Osteoblast (primary cell): ENCODE measurements at regions not wholly inside any gene's neighbourhood (a gene's known extent, or its start where the extent isn't known, plus 50 kb on each side); places are given as distances from the start of the nearest gene placed in this dataset.
A peak's percentile ranks its signal among the peaks of the same experiment; 100 is the strongest.

Experiments
- DNase-seq: peaks from one replicate; pipeline ENCODE4 v3.0.0; 2011; ENCODE audit warnings: low spot score, mixed read lengths; ENCODE audit not compliant: insufficient read length; ENCODE audit errors: missing footprints
- H2AFZ ChIP-seq: 2 replicates; pipeline ENCODE4 v1.6.0; 2011; ENCODE audit warnings: mild to moderate bottlenecking, low read length
- H3K27ac ChIP-seq: 2 replicates; pipeline ENCODE4 v1.5.1; 2011; ENCODE audit warnings: mild to moderate bottlenecking, low read depth, low read length, moderate library complexity
- H3K27me3 ChIP-seq: 2 replicates; pipeline ENCODE4 v1.6.0; 2012; ENCODE audit warnings: mild to moderate bottlenecking, control low read depth, inconsistent platforms, low read length, moderate library complexity; ENCODE audit not compliant: insufficient read depth
- H3K36me3 ChIP-seq: 2 replicates; pipeline ENCODE4 v1.5.1; 2011; ENCODE audit warnings: mild to moderate bottlenecking, low read length, control low read depth, moderate library complexity; ENCODE audit not compliant: insufficient read depth
- H3K4me1 ChIP-seq: 2 replicates; pipeline ENCODE4 v1.5.1; 2011; ENCODE audit warnings: mild to moderate bottlenecking, low read length, control low read depth, moderate library complexity; ENCODE audit not compliant: insufficient read depth
- H3K4me2 ChIP-seq: 2 replicates; pipeline ENCODE4 v1.6.0; 2011; ENCODE audit warnings: mild to moderate bottlenecking, low read length; ENCODE audit not compliant: insufficient read depth
- H3K4me3 ChIP-seq: fragments of 200-600 bp; sonication (generic); 3 replicates; pipeline ENCODE4 v1.5.1; 2012; ENCODE audit warnings: mild to moderate bottlenecking, low read length, inconsistent platforms; ENCODE audit not compliant: insufficient read depth
- H3K79me2 ChIP-seq: 2 replicates; pipeline ENCODE4 v1.6.0; 2012; ENCODE audit warnings: mild to moderate bottlenecking, low read length, control low read depth, inconsistent platforms; ENCODE audit not compliant: insufficient read depth
- H3K9me3 ChIP-seq: 2 replicates; pipeline ENCODE4 v1.5.1; 2011; ENCODE audit warnings: low read depth, low read length, control low read depth
- H4K20me1 ChIP-seq: 2 replicates; pipeline ENCODE4 v1.6.0; 2012; ENCODE audit warnings: mild to moderate bottlenecking, low read length, control low read depth; ENCODE audit not compliant: insufficient read depth
- TF ChIP-seq, protein P1 (sequence below): IDR thresholded peaks from 2 replicates; pipeline ENCODE4 v1.5.1; 2011; ENCODE audit warnings: mild to moderate bottlenecking, low read depth, low read length, moderate library complexity; ENCODE audit errors: extremely low read depth

DNA sequence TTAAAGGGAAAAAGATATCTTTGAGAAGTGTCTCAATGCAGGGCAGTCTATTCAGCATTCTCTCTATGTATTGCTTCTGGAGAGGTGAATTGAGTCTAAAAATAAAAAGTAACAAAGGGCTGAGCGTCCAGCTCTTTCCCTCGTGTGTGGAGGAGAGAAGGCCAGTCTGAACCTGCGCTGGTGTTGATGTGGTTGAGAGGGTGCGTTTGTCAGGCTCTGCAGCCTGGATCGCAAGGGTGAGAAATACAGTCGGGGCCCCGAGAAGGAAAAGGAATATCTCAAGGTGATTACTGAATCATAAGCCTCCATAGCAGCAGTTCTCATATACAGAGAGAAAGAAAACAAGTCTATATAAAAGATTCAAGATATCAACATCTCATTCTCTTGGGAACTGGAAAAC lies 494.1 kb upstream of the MDFIC2 start:
- Histone ChIP-seq H3K4me2 (no peak overlapping the region), H3K79me2 (no peaks in the 10 kb centered on the region), H4K20me1 (no peaks in the 10 kb centered on the region), H3K9me3 (no peaks in the 10 kb centered on the region), H3K27ac (no peak overlapping the region), H3K36me3 (no peaks in the 10 kb centered on the region), H3K4me3 (no peak overlapping the region), H3K4me1 (peaks cover 24% of the 10 kb centered on the region), H3K27me3 (no peaks in the 10 kb centered on the region), H2AFZ (no peak overlapping the region)
- TF ChIP-seq, protein P1, sequence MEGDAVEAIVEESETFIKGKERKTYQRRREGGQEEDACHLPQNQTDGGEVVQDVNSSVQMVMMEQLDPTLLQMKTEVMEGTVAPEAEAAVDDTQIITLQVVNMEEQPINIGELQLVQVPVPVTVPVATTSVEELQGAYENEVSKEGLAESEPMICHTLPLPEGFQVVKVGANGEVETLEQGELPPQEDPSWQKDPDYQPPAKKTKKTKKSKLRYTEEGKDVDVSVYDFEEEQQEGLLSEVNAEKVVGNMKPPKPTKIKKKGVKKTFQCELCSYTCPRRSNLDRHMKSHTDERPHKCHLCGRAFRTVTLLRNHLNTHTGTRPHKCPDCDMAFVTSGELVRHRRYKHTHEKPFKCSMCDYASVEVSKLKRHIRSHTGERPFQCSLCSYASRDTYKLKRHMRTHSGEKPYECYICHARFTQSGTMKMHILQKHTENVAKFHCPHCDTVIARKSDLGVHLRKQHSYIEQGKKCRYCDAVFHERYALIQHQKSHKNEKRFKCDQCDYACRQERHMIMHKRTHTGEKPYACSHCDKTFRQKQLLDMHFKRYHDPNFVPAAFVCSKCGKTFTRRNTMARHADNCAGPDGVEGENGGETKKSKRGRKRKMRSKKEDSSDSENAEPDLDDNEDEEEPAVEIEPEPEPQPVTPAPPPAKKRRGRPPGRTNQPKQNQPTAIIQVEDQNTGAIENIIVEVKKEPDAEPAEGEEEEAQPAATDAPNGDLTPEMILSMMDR, result no peak
- DNase-seq, result no peak

DNA sequence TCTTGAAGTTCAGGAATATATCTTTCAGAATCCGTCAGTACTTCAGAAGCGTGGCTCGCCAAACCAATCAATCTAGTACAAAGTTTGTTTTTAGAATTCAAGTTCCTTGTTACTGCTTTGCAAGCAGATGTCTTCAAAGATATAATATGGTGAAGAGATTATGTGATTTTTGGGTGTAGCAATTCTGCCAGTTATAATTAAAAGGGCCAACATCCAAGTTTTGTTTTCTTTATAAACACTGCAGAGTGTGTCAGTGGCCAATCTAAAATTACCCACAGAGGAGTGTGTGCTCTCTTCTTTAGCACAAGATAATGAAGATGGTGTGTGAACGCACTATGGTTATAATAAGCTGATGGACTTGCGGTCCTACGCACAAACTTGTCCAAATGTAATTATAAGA lies 493.6 kb upstream of the MDFIC2 start:
- H3K4me2 ChIP-seq, result no peak overlapping the region
- TF ChIP-seq, protein P1, result no peak
- H3K4me1 ChIP-seq, result peaks cover 24% of the 10 kb centered on the region
- H3K9me3 ChIP-seq, result no peaks in the 10 kb centered on the region
- no peak for DNase-seq
- H2AFZ ChIP-seq, result peak overlapping the region; percentile 21
- H3K36me3 ChIP-seq, result no peaks in the 10 kb centered on the region
- no peaks in the 10 kb centered on the region for H3K79me2 ChIP-seq
- H3K4me3 ChIP-seq, result no peak overlapping the region
- H3K27ac ChIP-seq, result no peak overlapping the region
- no peaks in the 10 kb centered on the region for H4K20me1 ChIP-seq
- no peaks in the 10 kb centered on the region for H3K27me3 ChIP-seq

DNA sequence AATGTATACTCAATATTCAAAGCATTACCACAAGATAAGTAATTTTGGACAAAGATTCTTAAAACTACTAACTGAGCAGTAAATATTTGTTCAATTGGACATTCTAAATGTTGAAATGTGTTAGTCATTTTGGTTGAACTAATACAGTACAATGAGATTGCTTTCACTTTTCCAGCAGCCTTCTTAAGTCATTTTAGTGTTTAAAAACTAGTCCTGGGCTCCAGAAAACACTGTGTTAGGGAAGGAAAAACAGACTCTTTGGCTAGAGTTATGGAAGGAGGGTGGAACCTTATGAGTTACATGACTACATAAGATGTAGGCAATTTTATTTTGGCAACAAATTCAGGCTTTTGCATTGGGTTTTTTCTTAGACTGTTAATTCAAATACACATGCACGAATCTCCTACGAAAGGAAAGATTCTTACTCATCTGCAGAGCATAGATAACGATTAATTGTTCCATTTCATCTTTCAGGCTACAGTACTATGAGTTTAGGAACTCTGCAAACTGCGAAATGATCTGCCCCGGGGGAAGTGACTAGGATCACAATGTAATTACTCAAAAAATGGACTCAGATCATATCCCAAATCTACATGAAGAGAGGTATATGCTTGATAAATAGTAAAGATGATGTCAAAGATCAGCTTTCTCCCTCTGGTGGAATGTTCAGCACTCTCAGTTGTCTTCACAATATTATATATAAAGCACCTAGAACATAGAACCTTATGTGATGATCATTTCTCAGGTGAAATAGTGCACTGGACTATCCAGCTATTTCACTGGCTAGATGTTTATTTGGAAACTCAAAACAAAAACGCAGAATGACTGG lies 492.8 kb upstream of the MDFIC2 start:
- H2AFZ ChIP-seq, result peak overlapping the region; percentile 34
- no peaks in the 10 kb centered on the region for H4K20me1 ChIP-seq
- H3K27ac ChIP-seq, result peak overlapping the region; percentile 11
- H3K79me2 ChIP-seq, result no peaks in the 10 kb centered on the region
- no peaks in the 10 kb centered on the region for H3K9me3 ChIP-seq
- no peaks in the 10 kb centered on the region for H3K27me3 ChIP-seq
- DNase-seq, result no peak
- peak overlapping the region; percentile 61 for H3K4me2 ChIP-seq
- H3K36me3 ChIP-seq, result no peaks in the 10 kb centered on the region
- TF ChIP-seq, protein P1, result peak; percentile 8
- H3K4me1 ChIP-seq, result peaks cover 24% of the 10 kb centered on the region
- H3K4me3 ChIP-seq, result peak overlapping the region; percentile 20

DNA sequence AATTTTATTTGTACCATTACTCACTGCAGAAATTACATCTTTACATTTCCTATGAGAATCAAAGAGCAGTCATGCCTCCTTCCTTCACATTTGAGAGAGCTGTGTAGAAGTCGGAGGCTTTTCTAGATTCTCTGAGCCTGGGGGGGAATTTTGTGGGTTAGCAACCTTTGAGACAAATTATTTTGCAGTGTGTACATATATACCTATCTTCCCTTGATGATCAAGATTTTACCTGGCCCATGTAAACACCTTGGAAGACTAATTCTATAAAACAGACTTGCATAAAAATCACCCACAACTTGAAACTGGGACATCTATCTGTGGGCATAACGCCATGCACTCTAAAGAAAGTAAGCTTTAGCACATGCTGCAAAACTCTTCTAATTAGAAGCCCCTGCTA lies 491.5 kb upstream of the MDFIC2 start:
- TF ChIP-seq, protein P1, result no peak
- H3K27me3 ChIP-seq, result no peaks in the 10 kb centered on the region

More for the DNA sequence above, 491.5 kb upstream of the MDFIC2 start:
- Histone ChIP-seq H3K4me2 (no peak overlapping the region), H3K27ac (no peak overlapping the region), H2AFZ (no peak overlapping the region), H3K4me1 (peaks cover 24% of the 10 kb centered on the region), H3K36me3 (no peaks in the 10 kb centered on the region), H3K4me3 (no peak overlapping the region), H3K9me3 (no peaks in the 10 kb centered on the region), H3K79me2 (no peaks in the 10 kb centered on the region), H4K20me1 (no peaks in the 10 kb centered on the region)
- no peak for DNase-seq
